ENCODE measurements at regions not wholly inside any gene's neighbourhood (a gene's known extent, or its start where the extent isn't known, plus 50 kb on each side); places are given as distances from the start of the nearest gene placed in this dataset.

GRCh38 chr3:95154766-95155165, 1091.9 kb downstream of the NSUN3 start:
- H3K9me2 ChIP-seq (replicated peaks; ENCODE audit: low read length): no peaks in the 10 kb centered on the region
- no peaks in the 10 kb centered on the region for H3K79me2 ChIP-seq (ENCODE audit: low read length)
- ATAC-seq: peak; percentile 99
- H3K9me3 ChIP-seq (ENCODE audit: low read length): no peaks in the 10 kb centered on the region
- no peaks in the 10 kb centered on the region for H3F3A ChIP-seq (ENCODE audit: low read length, unreplicated experiment)
- peak; percentile 98 for DNase-seq
- no TSS peak for BruUV-seq (replicated peaks)
- H3K9ac ChIP-seq (ENCODE audit: low read length): no peak overlapping the region
- peak overlapping the region; percentile 53 for H3K4me2 ChIP-seq (ENCODE audit: low read length)
- TF ChIP-seq EZH2 (IDR thresholded peaks at IDR 0.05; ENCODE audit: low read length, unreplicated experiment) (no peak), EZH2phosphoT487 (IDR thresholded peaks at IDR 0.05; ENCODE audit: borderline replicate concordance, low read length) (no peak), CTCF (conservative IDR thresholded peaks at IDR 0.05; ENCODE audit: low read depth, low read length) (no peak)
- H3K4me3 ChIP-seq (ENCODE audit: low read length): no peak overlapping the region
- no peak overlapping the region for H2AFZ ChIP-seq (ENCODE audit: low read length)
- peaks cover 14% of the 10 kb centered on the region for H3K4me1 ChIP-seq (ENCODE audit: insufficient read depth, low read length)
- no peaks in the 10 kb centered on the region for H4K20me1 ChIP-seq (ENCODE audit: low read length)
- no peaks in the 10 kb centered on the region for H3K36me3 ChIP-seq (ENCODE audit: low read depth, low read length)
- H3K27me3 ChIP-seq (ENCODE audit: low read length): no peaks in the 10 kb centered on the region
- intact Hi-C loops (cut with micrococcal nuclease): loop anchor here (5.0 to 10.0 kb wide), 3 partner anchors 128 to 460 kb away; no protein-coding TSS in a partner anchor
- ChIA-PET POLR2A (ENCODE audit: unreplicated experiment) (no interaction called here), CTCF (interaction anchor here (0.6 kb wide), 1 partner anchor 1413 kb away, joined by 3 read pairs; no protein-coding TSS in a partner anchor)
- peak overlapping the region; percentile 34 for H3K27ac ChIP-seq (ENCODE audit: low read length)

GRCh38 chr3:95162794-95163193, 1099.9 kb downstream of the NSUN3 start:
- intact Hi-C loops (cut with micrococcal nuclease): no loop called here
- H3K9me3 ChIP-seq (ENCODE audit: low read length): no peaks in the 10 kb centered on the region
- ATAC-seq (no peak), DNase-seq (no peak)
- H3K9me2 ChIP-seq (replicated peaks; ENCODE audit: low read length): no peaks in the 10 kb centered on the region
- POLR2A ChIA-PET (ENCODE audit: unreplicated experiment): no interaction called here
- no peak overlapping the region for H3K27ac ChIP-seq (ENCODE audit: low read length)
- H4K20me1 ChIP-seq (ENCODE audit: low read length): no peaks in the 10 kb centered on the region
- no peak overlapping the region for H3K9ac ChIP-seq (ENCODE audit: low read length)
- H3K4me2 ChIP-seq (ENCODE audit: low read length): no peak overlapping the region
- H2AFZ ChIP-seq (ENCODE audit: low read length): no peak overlapping the region
- H3K79me2 ChIP-seq (ENCODE audit: low read length): no peaks in the 10 kb centered on the region
- H3K4me1 ChIP-seq (ENCODE audit: insufficient read depth, low read length): no peaks in the 10 kb centered on the region
- no TSS peak for BruUV-seq (replicated peaks)
- no peaks in the 10 kb centered on the region for H3K27me3 ChIP-seq (ENCODE audit: low read length)
- H3K4me3 ChIP-seq (ENCODE audit: low read length): no peak overlapping the region
- no peaks in the 10 kb centered on the region for H3K36me3 ChIP-seq (ENCODE audit: low read depth, low read length)
- TF ChIP-seq EZH2 (IDR thresholded peaks at IDR 0.05; ENCODE audit: low read length, unreplicated experiment): no peak
- TF ChIP-seq EZH2phosphoT487 (IDR thresholded peaks at IDR 0.05; ENCODE audit: borderline replicate concordance, low read length): no peak
- no peak for TF ChIP-seq CTCF (conservative IDR thresholded peaks at IDR 0.05; ENCODE audit: low read depth, low read length)
- CTCF ChIA-PET: no interaction called here
- no peaks in the 10 kb centered on the region for H3F3A ChIP-seq (ENCODE audit: low read length, unreplicated experiment)

DNA sequence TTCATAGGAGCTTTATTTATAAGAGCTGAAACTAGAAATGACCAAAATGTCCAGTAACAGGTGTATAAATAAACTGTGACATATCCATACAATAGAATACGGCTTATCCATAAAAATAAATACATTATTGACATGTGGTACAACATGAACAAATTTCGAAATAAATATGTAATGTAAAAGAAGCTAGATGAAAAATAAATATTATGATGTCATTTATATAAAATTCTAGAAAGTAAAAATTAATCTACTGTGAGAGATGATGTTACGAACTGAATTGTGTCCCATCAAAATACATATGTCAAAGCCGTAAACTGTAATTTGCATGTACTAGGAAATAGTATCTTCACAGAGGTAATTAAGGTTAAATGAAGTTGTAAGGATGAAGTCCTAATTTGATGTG, 1104.9 kb downstream of the NSUN3 start:
- ATAC-seq (no peak), DNase-seq (no peak)
- Histone ChIP-seq H3K36me3 (ENCODE audit: low read depth, low read length) (no peaks in the 10 kb centered on the region), H3K9ac (ENCODE audit: low read length) (no peak overlapping the region), H3K27me3 (ENCODE audit: low read length) (no peaks in the 10 kb centered on the region), H3K9me3 (ENCODE audit: low read length) (no peaks in the 10 kb centered on the region), H3K4me3 (ENCODE audit: low read length) (no peak overlapping the region), H3K79me2 (ENCODE audit: low read length) (no peaks in the 10 kb centered on the region), H4K20me1 (ENCODE audit: low read length) (no peaks in the 10 kb centered on the region), H3F3A (ENCODE audit: low read length, unreplicated experiment) (no peaks in the 10 kb centered on the region), H3K9me2 (replicated peaks; ENCODE audit: low read length) (no peaks in the 10 kb centered on the region), H3K4me1 (ENCODE audit: insufficient read depth, low read length) (no peaks in the 10 kb centered on the region), H2AFZ (ENCODE audit: low read length) (no peak overlapping the region), H3K27ac (ENCODE audit: low read length) (no peak overlapping the region), H3K4me2 (ENCODE audit: low read length) (no peak overlapping the region)
- no TSS peak for BruUV-seq (replicated peaks)
- no peak for TF ChIP-seq CTCF (conservative IDR thresholded peaks at IDR 0.05; ENCODE audit: low read depth, low read length)
- TF ChIP-seq EZH2phosphoT487 (IDR thresholded peaks at IDR 0.05; ENCODE audit: borderline replicate concordance, low read length): no peak
- TF ChIP-seq EZH2 (IDR thresholded peaks at IDR 0.05; ENCODE audit: low read length, unreplicated experiment): no peak
- intact Hi-C loops (cut with micrococcal nuclease): no loop called here
- POLR2A ChIA-PET (ENCODE audit: unreplicated experiment): no interaction called here
- CTCF ChIA-PET: no interaction called here

All from PC-3 (cell line).